ENCODE measurements at regions not wholly inside any gene's neighbourhood (a gene's known extent, or its start where the extent isn't known, plus 50 kb on each side); places are given as distances from the start of the nearest gene placed in this dataset.

GRCh38 chr14:96727980-96728717, 69.0 kb upstream of the VRK1 start:
- no peak for DNase-seq (ENCODE audit: low spot score)

GRCh38 chr14:96729889-96730288, 67.3 kb upstream of the VRK1 start:
- DNase-seq (ENCODE audit: low spot score): no peak

- DNase-seq (ENCODE audit: low spot score): no peak
These were observed 66.8 kb upstream of the VRK1 start for GRCh38 chr14:96730386-96730785.

GRCh38 chr14:96734076-96734622, 63.0 kb upstream of the VRK1 start:
- DNase-seq (ENCODE audit: low spot score): no peak

- DNase-seq (ENCODE audit: low spot score): no peak
These were observed 61.7 kb upstream of the VRK1 start for GRCh38 chr14:96735526-96735925.

GRCh38 chr14:96736439-96736838, 60.7 kb upstream of the VRK1 start:
- no peak for DNase-seq (ENCODE audit: low spot score)

- DNase-seq (ENCODE audit: low spot score): no peak
These were observed 59.3 kb upstream of the VRK1 start for GRCh38 chr14:96737881-96738280.

GRCh38 chr14:96739200-96739910, 57.8 kb upstream of the VRK1 start:
- no peak for DNase-seq (ENCODE audit: low spot score)

GRCh38 chr14:96741151-96741977, 55.8 kb upstream of the VRK1 start:
- peak; percentile 74 for DNase-seq (ENCODE audit: low spot score)

- no peak for DNase-seq (ENCODE audit: low spot score)
These were observed 52.9 kb upstream of the VRK1 start for GRCh38 chr14:96744262-96744661.

- DNase-seq (ENCODE audit: low spot score): no peak
These were observed 51.6 kb upstream of the VRK1 start for GRCh38 chr14:96745500-96746051.

- DNase-seq (ENCODE audit: low spot score): no peak
These were observed 51.1 kb upstream of the VRK1 start for GRCh38 chr14:96746101-96746500.

GRCh38 chr14:96747006-96747405, 50.2 kb upstream of the VRK1 start:
- DNase-seq (ENCODE audit: low spot score): no peak

Data from AG08395 (cell line).